ENCODE measurements at regions not wholly inside any gene's neighbourhood (a gene's known extent, or its start where the extent isn't known, plus 50 kb on each side); places are given as distances from the start of the nearest gene placed in this dataset.

- TF ChIP-seq CTCF (IDR thresholded peaks at IDR 0.05): no peak
- no peak for TF ChIP-seq ZFX (IDR thresholded peaks at IDR 0.05; ENCODE audit: borderline replicate concordance)
Measured at GRCh38 chr17:55571095-55571494, 59.8 kb upstream of the SMIM36 start.
